ENCODE measurements at regions not wholly inside any gene's neighbourhood (a gene's known extent, or its start where the extent isn't known, plus 50 kb on each side); places are given as distances from the start of the nearest gene placed in this dataset.

GRCh38 chr10:6995341-6995740, 415.3 kb upstream of the PRKCQ start:
- DNase-seq = no peak
- Histone ChIP-seq H3K79me2 (ENCODE audit: insufficient read depth, low read length) (no peaks in the 10 kb centered on the region), H3K9ac (ENCODE audit: extremely low read depth, insufficient read length, low read length) (no peak overlapping the region), H3K23me2 (ENCODE audit: insufficient read length, low read depth, low read length, poor library complexity, severe bottlenecking) (no peaks in the 10 kb centered on the region), H3K9me3 (ENCODE audit: control insufficient read depth, low read depth, low read length) (no peaks in the 10 kb centered on the region), H4K8ac (replicated peaks; ENCODE audit: insufficient read length, low read depth, low read length) (no peak overlapping the region), H2BK12ac (ENCODE audit: insufficient read length, low read depth, low read length) (no peak overlapping the region), H2BK20ac (ENCODE audit: low read depth, low read length, poor library complexity, severe bottlenecking) (no peak overlapping the region), H3K4me2 (ENCODE audit: insufficient read depth, insufficient read length, low read length) (no peak overlapping the region), H3K18ac (ENCODE audit: insufficient read length, low read depth, low read length) (no peak overlapping the region), H2BK5ac (ENCODE audit: insufficient read length, low read length) (no peak overlapping the region), H3K4ac (ENCODE audit: low read depth, low read length) (no peak overlapping the region), H4K5ac (ENCODE audit: insufficient read length, low read depth, low read length) (no peak overlapping the region), H3K79me1 (ENCODE audit: insufficient read depth, low read depth, low read length, poor library complexity, severe bottlenecking) (no peaks in the 10 kb centered on the region), H2BK15ac (ENCODE audit: low read depth, low read length) (no peak overlapping the region), H3K4me1 (ENCODE audit: insufficient read depth, low read length) (no peaks in the 10 kb centered on the region), H2AK5ac (ENCODE audit: insufficient read length, low read length) (no peak overlapping the region), H2AFZ (ENCODE audit: low read length) (no peak overlapping the region), H3K56ac (ENCODE audit: insufficient read length, low read depth, low read length) (no peak overlapping the region), H3K23ac (ENCODE audit: insufficient read length, low read depth, low read length) (no peak overlapping the region), H4K20me1 (ENCODE audit: control insufficient read depth, insufficient read depth, insufficient read length) (no peaks in the 10 kb centered on the region), H3K27ac (ENCODE audit: insufficient read length, low read depth, low read length) (no peak overlapping the region), H4K91ac (ENCODE audit: insufficient read length, low read depth, low read length) (no peak overlapping the region), H3T11ph (ENCODE audit: low read length) (no peak overlapping the region), H3K27me3 (ENCODE audit: insufficient read depth, low read length) (no peaks in the 10 kb centered on the region), H2BK120ac (ENCODE audit: low read depth, low read length, poor library complexity, severe bottlenecking) (no peak overlapping the region), H3K14ac (ENCODE audit: insufficient read depth, low read length) (no peak overlapping the region)
- H3K4me1 Mint-ChIP-seq = peaks cover 6 to 7% of the 10 kb centered on the region in 2 experiments
- H3K9me3 Mint-ChIP-seq = peaks cover 3 to 4% of the 10 kb centered on the region in 2 experiments; a peak in 4 of 5 replicates
- no peaks in the 10 kb centered on the region; the same call in 1 of the 2 replicates for H3K27me3 Mint-ChIP-seq (ENCODE audit: low read depth)
- no peak overlapping the region for H3K4me3 Mint-ChIP-seq
- TF ChIP-seq, protein P1, sequence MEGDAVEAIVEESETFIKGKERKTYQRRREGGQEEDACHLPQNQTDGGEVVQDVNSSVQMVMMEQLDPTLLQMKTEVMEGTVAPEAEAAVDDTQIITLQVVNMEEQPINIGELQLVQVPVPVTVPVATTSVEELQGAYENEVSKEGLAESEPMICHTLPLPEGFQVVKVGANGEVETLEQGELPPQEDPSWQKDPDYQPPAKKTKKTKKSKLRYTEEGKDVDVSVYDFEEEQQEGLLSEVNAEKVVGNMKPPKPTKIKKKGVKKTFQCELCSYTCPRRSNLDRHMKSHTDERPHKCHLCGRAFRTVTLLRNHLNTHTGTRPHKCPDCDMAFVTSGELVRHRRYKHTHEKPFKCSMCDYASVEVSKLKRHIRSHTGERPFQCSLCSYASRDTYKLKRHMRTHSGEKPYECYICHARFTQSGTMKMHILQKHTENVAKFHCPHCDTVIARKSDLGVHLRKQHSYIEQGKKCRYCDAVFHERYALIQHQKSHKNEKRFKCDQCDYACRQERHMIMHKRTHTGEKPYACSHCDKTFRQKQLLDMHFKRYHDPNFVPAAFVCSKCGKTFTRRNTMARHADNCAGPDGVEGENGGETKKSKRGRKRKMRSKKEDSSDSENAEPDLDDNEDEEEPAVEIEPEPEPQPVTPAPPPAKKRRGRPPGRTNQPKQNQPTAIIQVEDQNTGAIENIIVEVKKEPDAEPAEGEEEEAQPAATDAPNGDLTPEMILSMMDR (conservative IDR thresholded peaks at IDR 0.05) = no peak
- H3K36me3 Mint-ChIP-seq (ENCODE audit: insufficient read depth in 1 of 3, low read depth in 3 of 3) = peaks cover 0 to 9% (median 0%) of the 10 kb centered on the region in 3 experiments; a peak in 2 of 7 replicates
- H3K27ac Mint-ChIP-seq = no peak overlapping the region
- WGBS (ENCODE audit: extremely low coverage, insufficient read length, low lambda C conversion rate) = no CpG with 5 or more reads among the region's 3 CpGs

Measured in H9 (cell line).